HG02678 (cell line): ENCODE measurements at regions not wholly inside any gene's neighbourhood (a gene's known extent, or its start where the extent isn't known, plus 50 kb on each side); places are given as distances from the start of the nearest gene placed in this dataset.

Experiments
- ATAC-seq: cut with Tn5 transposase; IDR thresholded peaks from one replicate; pipeline ENCODE4 v1.9.1; 2021; ENCODE audit warnings: mild to moderate bottlenecking, moderate library complexity; ENCODE audit not compliant: unreplicated experiment

DNA sequence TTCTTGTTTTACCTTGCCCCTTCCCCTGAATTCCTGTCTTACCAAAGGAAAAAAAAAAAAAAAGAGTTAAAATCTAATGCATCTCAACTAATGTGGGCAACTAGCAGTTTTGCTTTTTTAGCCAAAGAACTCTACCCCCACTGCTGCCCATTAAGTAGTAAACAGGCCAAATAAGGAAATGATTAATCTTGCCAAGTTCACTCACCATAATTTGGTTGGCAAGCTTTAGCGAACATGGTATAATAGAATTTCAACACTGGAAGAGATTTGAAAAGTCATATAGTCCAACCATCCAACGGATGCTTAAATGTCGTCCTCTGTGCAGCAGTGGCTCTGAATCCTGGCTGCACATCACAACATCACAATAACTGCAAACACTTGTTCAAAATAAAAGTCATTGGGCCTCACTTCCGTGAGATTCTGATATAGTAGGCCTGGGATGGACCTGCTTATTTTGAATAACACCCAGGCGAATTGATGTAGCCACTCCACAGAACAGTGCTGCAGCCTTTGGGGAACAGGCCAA, 142.0 kb upstream of the UBE2E1 start:
- no peak for ATAC-seq

DNA sequence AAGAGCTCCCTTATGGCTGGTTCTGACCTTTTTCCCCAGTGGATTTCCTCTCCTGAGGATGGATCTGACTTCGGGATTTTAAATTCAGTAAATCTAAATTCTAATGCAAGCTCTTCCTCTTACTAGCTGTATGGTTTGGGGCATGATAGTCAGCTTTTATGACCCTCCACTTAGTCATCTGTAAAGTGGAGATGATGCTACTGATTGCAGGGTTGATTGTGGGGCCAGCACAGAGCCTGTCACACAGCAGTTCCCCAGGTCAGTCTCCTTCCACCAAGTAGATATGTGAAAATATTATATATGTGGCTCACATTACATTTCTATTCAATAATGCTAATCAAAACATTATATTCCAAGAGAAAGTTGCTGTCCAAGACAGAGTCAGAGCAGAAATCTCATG, 141.3 kb upstream of the UBE2E1 start:
- no peak for ATAC-seq

DNA sequence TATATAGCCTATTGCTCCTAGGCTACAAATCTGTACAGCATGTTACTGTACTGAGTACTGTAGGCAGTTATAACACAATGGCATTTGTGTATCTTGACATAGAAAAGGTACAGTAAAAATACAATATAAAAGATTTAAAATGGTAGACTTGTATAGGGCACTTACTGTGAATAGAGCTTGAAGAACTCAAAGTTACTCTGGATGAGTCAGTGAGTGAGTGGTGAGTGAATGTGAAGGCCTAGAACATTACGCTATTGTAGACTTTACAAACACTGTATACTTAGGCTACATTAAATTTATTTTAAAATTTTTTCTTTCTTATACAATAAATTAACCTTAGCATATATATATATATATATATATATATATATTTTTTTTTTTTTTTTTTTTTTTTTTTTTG, 140.0 kb upstream of the UBE2E1 start:
- no peak for ATAC-seq

DNA sequence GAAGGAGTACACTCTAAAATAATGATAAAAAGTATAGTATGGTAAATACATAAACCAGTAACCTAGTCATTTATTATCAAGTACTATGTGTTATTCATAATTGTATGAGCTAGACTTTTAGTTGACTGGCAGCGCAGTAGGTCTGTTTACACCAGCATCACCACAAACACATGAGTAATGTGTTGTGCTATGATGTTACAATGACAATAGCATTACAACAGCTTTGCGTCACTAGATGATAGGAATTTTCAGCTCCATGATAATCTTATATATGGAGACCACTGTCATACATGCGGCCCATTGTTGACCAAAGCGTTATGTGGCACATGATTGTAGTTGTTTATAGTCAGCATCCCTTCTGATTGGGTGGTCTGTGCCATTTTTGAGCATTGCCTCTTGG, 138.9 kb upstream of the UBE2E1 start:
- ATAC-seq: no peak

DNA sequence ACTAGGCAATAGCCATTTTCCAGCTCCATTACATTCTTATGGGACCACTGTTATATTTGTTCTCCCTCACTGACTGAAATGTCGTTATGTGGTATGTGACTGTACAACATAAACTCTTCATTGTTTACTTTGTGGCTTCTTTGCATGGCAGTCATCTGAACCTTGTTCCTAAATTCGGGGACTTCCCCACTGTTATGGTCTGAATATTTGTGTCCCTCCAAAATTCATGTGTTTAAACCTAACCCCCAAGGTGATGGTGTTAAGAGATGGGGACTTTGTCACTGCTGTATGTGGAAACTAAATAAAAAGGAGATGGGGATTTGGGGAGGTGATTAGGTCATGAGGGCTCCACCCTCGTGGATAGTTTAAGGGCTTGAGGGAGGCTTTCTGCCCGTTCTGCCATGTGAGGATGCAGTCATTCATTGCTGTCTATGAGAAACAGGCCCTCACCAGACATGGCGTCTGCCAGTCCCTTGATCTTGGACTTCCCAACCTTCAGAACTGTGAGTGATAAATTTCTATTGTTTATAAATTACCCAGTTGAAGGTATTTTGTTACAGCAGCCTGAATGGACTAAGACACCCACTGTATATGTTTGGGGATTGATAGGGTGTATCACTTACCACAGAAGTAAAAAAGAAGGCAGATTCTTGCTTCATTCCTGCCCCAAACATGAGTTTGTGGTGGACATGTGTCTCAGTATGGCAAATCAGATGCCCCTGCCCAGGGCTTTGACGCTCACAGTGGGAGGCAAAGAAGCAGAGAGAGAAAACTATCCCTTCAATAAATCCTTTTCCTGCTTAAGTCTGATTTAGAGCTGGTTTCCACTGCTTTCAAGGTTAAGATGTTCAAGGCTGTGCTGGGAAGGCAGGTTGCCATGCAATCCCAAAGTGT, 138.0 kb upstream of the UBE2E1 start:
- ATAC-seq: no peak

DNA sequence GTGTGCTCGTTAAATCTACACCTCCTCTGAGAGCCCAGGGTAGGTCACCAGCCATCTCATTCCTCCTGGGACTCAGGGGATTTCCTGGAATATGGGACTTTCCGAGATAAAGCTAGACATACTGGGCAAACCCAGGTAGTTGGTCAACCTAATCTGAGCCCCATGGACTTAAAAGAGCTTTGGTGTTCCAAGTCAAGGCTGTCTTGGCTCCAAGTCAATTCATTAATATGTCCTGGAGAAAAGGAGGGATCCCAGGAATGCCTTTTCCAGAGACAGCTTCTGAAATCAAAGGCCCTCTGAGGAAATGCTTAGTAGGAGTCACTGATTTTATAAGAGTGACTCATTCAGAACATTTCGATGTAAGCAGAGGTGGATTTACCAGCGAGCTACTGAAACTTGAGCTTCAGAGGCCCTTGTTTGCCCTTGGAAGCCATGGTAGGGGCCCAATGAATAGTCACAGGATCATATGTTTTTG, 137.3 kb upstream of the UBE2E1 start:
- no peak for ATAC-seq

DNA sequence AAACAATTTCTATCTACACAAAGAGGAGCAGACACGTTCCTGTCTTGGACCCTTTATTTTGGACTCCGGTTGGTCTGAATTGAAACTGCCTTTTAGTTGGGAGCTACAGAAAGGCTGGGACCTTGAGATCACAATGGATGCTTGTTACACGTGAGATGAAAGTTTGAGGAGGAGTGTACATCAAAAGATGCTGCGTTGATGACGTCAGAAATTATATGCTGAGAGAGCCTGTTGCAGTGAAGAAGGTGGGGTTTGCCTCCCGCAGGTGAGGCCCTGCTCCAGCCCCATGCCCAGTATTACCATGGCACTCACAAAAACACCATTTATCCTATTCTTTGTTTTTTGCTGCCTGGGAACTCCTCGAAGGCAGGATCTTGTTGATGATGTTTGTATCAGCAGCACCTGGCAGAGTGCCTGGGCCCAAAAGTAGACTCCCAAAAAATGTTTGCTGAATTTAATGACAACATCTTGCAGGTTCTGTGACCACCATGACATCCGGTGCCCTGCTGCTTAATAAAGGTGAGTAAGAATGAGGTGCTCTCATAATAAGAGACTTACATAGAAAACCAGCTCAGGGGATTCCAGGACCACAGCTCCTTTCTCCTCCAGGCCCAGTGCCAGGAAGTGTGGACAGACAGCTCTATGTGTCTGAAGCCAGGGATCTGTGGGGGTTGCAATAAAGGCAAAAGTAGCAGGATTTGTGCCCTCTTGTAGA, 136.1 kb upstream of the UBE2E1 start:
- no peak for ATAC-seq

DNA sequence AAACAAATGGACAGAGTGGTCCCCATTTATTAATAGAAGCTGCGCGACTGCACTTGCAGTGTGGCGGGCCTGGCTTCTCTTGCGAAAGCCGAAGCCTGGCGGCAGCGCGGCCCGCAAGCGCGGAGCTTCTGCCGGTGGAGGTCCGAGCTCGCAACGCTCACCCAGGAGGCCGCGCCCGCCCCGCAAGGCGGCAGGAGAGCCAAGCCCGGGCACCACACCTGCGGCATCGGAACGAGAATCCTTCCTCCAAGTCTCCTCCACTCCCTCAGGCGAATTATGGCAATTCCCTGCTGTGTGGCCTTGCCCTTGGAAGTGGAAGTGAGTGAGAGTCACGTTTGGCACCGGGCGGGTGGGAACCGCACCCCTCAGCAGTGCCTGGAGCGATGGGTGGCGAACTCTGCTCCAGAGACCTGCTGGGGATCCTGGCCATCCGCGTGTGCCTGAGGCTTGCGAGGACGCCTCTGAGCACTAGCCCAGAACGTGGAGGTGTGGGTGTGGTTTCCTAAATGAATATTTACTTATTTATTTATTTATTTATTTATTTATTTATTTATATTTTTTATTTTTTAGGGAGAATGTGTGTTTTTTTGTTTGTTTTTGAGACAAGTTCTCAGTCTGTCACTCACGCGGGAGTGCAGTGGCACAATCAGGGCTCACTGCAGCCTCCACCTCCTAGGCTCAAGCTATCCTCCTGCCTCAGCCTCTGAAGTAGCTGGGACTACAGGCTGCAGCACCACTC, 133.7 kb upstream of the UBE2E1 start:
- ATAC-seq: no peak

DNA sequence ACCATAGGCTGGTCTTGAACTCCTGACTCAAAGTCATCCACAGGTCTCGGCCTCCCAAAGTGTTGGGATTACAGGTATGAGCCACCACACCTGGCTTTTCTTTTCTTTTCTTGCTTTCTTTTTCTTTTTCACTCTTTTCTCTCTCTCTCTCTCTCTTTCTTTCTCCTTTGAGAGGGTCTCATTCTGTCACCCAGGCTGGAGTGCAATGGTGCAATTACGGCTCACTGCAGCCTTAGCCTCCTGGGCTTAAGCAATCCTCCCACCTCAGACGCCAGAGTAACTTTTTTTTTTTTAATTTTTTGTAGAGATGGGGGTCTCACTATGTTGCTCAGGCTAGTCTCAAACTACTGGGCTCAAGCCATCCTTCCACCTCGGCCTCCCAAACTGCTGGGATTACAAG, 133.1 kb upstream of the UBE2E1 start:
- ATAC-seq: no peak

DNA sequence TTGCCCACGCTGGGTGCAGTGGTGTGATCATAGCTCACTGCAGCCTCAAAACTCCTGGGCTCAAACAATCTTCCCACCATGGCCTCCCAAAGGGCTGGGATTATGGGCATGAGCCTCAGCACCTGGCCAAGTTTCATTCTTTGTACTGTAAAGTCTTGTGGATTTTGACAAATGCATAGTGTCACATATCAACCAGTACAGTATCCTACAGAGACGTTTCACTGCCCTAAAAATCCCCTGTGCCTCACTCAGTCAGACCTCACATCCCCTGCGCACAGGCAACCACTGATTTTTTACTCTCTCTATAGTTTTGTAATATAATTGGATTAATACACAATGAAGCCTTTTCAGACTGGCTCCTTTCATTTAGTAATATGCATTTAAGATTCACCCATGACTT, 130.7 kb upstream of the UBE2E1 start:
- ATAC-seq: no peak

DNA sequence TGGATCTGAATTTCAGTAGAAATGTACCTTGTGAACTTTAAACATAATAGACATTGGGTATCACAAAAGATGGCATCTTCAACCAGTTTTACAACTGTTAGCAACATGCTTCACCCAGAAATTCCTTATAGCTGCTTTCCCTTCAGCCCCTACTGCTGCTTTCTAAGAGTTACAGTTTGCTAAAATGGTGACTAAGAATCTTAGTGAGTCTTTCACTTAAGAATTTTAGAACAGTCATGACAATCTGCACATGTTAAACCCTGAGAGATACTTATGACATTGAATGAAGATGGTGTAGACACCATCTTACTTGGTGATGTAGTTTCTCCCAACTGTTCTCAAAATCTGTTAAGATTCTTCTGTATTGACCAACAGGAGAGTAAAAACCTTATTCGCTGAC, 129.7 kb upstream of the UBE2E1 start:
- ATAC-seq: no peak

DNA sequence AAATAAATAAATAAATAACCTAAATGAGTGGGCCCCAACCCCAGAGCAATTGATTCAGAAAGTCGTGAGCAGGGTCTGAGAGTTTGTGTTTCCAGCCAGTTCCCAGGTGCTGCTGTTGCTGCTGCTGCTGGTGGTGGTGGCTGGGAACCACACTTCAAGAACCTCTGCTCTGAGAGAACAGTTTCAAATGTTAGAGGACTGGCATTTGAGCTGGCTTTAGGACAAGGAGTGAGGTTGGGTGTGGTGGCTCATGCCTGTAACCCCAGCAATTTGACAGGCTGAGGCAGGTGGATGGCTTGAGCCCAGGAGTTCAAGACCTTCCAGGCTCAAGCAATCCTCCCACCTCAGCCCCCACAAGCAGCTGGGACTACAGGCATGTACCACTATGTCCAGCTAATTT, 123.1 kb upstream of the UBE2E1 start:
- ATAC-seq: no peak

DNA sequence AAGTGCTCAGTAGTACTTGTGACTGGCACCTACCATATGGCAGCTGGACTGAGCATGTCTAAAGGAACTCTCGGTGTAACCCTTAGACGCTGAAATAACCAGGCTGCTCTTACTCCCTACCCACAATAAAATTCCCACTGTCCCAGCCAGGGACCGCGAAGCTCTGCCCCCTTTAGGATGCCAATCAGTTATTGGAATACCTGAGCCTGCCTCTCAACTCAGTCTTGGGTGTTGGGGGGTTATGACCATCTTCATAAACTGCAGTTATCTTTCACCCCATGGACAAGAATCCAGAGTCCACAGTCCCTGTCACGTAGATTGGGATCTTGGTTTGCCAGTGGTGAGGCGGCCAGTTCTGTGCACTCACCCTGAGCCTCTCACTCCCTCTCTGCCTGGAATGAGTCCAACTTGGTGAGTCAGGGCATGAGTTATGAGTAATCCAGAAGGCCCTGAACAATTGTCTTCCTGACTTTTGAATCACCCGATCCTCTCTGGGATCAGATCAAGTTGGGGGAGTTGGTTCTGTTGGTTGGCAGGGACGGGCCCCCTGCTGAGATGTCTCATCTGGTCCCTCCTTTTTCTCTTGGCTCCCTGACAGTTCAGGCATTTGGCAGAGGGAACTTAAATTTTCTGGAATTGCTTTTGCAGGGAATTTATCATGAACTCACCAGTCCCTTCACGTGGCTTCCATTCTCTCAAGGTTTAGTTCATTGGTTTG, 120.1 kb upstream of the UBE2E1 start:
- ATAC-seq: no peak

DNA sequence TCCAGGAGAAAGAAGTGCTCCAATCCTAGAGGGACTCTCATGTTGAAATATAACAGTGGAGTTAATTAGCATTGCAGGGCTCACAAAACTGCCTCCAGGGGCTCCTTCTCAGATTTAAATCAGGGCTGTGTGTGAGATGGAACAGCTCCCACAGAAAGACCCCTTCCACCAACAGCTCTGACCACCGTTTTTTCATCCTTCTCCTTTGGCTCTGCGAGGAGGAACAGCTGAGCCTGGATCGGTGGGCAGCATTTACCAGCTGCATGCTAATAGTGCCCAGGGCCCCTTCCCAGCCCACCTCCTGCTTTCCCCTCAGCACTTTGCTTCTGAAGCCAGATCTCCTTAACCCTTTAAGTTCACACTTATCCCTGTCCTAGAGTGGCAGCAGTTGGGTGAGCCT, 119.2 kb upstream of the UBE2E1 start:
- ATAC-seq: no peak

DNA sequence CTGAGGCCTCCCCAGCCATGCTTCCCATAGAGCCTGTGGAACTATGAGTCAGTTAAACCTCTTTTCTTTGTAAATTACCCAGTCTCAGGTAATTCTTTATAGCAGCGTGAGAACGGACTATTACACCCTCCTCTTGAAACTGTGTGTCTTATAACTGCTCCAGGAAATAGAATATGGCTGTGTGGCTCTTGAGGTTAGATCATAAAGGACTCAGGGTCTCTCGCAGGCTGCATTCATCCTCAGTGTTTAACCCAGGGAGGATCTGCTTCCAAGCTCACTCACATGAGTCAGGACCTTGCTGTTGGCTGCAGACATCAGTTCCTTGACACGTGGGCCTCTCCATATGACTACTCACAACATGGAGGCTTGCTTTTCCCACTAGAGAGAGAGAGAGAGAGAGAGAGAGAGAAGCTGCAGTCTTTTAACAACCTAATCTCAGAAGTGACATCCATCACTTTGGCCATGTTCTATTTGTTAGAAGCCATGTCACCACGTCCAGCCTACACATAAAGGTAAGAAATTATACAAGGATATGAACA, 114.3 kb upstream of the UBE2E1 start:
- no peak for ATAC-seq

DNA sequence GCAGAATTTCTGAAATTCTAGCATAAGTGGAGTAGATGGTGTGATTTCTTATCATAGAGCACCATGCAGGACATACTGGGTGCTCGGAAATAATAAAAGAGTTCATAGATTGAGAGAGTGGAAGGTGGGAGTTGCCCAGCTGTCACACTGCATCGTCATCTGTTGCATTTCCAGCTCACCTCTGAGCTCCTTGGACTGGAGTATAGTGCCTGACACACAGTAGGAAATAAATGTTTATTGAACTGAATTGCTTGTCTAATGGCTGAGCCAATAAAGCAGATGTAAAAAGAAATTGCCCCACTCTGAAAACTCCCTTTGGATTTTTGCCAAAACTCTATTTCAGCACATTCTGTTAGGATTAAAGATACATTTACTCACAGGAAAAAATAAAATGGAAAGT, 108.9 kb upstream of the UBE2E1 start:
- no peak for ATAC-seq

DNA sequence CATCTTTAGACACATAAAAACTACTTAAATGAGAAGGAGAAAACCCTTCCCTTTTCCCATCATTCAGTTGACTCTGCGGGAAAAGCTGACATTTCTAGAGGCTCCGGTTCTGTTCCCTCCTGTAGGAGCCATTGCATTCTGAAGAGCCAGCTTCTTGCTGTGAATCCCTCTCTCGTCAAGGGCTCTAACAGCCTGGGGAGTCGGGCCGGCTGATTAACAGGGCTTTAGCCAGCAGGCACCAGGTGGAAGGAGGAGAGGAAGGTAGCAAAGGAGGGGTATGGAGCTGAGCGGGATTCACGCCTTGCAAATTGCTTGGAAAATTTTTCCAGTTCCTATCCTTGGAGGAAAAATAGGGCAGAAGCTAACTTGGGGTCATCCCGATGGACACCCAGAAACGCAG, 108.3 kb upstream of the UBE2E1 start:
- no peak for ATAC-seq

DNA sequence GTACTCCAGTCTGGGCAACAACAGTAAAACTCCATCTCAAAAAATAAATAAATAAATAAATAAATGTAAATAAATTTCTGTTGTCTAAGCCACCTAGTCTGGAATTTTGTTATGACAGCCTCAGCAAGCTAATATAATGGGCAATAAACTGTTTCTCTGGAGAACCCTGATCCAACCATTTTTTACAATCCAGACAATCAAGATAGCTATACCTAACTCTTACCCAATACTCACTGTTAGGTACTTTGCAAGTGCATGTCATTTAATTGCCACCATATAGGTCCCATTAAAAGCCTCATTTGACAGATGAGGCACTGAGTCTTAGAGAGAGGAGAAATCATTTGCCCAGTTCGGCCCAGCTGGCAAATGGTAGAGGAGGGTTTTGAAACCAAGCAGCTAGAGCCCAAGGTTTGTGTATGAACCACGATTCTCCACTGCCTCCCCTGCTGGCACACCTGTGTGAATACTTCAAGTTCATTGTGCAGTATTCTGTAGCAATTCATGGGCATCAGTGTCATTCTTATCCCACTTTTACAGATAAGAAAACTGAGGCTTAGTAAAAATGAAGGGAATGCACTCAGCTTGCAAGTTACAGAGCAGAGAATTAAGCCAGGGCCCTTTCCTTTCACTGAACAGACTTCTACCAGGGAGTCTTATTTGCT, 107.0 kb upstream of the UBE2E1 start:
- no peak for ATAC-seq

DNA sequence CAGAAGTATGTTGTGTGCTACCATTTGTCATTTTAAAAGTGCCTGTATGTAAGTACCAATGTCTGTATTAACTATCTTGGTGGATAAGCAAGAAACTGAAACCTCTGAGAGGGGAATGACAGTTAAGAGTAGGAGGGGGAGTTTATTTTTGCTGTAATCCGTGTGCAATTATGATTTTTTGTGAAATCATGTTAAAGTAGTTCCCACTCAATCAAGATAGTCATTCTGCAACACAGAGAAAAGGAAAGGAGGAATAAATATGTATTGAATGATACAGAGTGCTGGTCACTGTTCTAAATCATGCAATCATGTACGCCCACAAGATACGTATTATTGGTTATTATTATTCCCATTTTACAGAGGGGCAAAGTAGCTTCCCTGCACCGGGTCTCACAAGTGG, 105.1 kb upstream of the UBE2E1 start:
- no peak for ATAC-seq
